Bone marrow (tissue), 2 donors: ENCODE measurements at regions not wholly inside any gene's neighbourhood (a gene's known extent, or its start where the extent isn't known, plus 50 kb on each side); places are given as distances from the start of the nearest gene placed in this dataset.
"Not testable (repeated sequence)": the region's sequence is repeated elsewhere in the genome, so short reads cannot be mapped to it uniquely, and the experiment has no call there.

Experiments used
- DNase-seq, 2 donors: peaks; one replicate each; lab custom pipeline; 2025; lab: John Stamatoyannopoulos, UW

- DNase-seq = no peak
These were observed 170.8 kb upstream of the PHACTR1 start for GRCh38 chr6:12545619-12546409.

- no peak for DNase-seq
These were observed 170.1 kb upstream of the PHACTR1 start for GRCh38 chr6:12546410-12547002.

DNA sequence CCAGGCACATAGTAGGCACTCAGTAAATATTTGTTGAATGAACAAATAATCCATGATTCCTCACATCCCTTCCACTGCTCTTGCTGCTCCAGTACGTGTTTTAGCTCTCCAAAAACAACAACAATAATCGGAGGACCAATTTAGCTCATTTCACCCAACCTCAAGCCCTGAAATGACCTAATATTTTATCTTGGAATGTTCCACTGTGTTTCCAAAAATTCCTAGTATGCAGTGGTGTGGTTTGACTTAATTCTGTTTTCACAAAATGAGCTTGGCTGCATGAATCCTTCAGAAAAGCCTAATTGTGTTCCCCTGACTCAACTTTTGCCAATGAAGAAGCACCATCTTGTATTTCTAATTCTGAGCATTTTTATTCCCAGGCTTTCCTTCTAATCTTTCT lies 168.0 kb upstream of the PHACTR1 start:
- DNase-seq = no peak

GRCh38 chr6:12549445-12549844 lies 167.1 kb upstream of the PHACTR1 start:
- DNase-seq = not testable (repeated sequence)

DNA sequence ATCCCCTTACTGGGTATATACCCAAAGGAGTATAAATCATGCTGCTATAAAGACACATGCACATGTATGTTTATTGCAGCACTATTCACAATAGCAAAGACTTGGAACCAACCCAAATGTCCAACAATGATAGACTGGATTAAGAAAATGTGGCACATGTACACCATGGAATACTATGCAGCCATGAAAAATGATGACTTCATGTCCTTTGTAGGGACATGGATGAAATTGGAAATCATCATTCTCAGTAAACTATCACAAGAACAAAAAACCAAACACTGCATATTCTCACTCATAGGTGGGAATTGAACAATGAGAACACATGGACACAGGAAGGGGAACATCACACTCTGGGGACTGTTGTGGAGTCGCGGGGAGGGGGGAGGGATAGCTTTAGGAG lies 161.7 kb upstream of the PHACTR1 start:
- not testable (repeated sequence) for DNase-seq

GRCh38 chr6:12555267-12555666 lies 161.3 kb upstream of the PHACTR1 start:
- no peak for DNase-seq

DNA sequence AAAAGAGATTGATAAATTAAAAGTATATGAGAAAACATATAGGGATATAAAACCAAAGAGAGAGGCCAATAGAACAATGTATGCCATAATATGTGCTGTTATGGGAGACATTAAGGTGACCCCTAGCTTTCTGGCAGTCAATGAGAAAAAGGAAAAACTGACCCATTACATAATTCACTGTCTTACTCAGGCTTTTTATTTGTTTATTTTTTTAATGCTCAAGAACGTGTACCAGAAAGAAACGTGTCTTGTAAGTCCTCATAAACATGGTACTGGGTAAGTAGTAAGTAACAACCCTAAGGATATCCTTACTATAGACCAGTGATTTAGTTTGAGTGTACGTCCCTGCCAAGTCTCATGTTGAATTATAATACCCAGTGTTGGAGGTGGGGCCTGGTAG lies 160.8 kb upstream of the PHACTR1 start:
- DNase-seq = no peak

DNA sequence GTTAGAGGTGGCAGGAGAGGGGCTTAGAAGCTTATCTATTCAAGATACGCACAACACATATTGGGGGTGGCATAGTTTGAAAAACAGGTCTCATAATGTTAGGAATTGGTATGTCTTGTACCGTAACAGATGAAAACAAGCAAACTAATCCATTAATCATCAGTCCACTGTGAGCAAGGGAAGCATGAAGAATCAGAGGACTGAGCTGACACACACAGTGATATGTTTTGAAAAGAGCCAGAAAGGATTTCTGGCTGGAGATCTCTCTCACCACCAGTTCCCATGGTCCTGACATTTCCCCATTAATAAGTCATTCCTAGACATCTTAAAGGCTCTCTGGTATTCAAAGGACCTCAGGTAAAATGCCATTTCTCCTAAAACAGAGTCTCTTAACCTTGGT lies 158.8 kb upstream of the PHACTR1 start:
- DNase-seq = no peak

- DNase-seq = no peak
These were observed 156.3 kb upstream of the PHACTR1 start for GRCh38 chr6:12560315-12560714.

- no peak for DNase-seq
These were observed 149.9 kb upstream of the PHACTR1 start for GRCh38 chr6:12566618-12567123.

DNA sequence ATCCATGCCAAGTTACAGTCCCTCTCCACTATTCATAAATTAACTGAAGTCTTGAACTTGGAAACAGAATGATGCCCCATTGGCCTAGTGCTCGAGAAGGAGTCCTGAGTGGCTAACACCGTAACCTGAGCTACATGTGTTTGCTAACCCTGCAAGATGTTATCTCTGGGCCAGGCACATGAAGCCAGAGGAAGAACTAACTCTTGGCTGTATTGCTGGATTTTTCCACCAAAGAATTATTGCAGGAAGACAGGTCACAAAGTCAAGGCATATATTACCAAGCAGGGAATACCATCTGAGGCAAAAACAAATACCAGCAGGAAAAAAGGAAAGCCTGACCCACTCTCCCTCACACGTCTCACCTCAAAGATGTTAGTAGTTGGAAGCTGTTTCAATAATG lies 148.9 kb upstream of the PHACTR1 start:
- DNase-seq = no peak

DNA sequence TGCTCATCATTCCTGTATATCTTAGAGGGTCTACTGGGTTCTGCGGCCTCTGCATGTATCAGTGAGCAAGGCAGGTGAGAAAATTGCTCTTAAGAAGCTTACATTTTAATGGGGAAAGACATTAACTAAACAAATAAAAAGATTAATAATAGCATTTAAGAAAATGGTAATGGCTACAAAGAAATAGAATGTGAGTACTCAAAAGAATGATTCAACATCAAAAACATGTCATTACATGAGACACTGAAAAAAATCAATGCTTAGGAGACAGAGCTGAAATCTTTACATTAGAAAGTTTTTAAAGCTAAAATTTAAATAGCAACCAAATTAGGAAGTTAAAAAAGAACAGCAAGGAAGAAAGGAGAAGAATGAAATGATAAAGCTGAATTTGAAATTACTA lies 146.9 kb upstream of the PHACTR1 start:
- DNase-seq = no peak

GRCh38 chr6:12570461-12571030 lies 146.0 kb upstream of the PHACTR1 start:
- DNase-seq = no peak

- DNase-seq = no peak
These were observed 143.4 kb upstream of the PHACTR1 start for GRCh38 chr6:12572896-12573827.

DNA sequence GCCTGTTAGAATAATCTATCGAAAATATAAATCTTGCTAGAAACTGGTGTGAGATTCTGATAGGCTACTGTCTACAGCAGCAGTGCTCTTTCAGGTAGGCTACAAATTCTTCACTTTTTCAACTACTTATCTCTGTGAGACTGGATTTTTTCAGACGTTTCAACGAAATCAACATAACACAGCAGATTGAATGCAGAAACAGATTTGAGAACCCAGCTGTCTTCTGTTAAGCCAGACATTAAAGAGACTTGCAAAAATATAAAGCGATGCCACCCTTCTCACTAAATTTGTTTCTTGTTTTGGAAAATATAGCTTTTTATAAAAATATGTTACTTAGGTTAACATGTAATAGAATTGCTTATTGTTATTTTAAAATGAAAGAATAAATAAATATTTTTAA lies 140.6 kb upstream of the PHACTR1 start:
- DNase-seq = no peak

DNA sequence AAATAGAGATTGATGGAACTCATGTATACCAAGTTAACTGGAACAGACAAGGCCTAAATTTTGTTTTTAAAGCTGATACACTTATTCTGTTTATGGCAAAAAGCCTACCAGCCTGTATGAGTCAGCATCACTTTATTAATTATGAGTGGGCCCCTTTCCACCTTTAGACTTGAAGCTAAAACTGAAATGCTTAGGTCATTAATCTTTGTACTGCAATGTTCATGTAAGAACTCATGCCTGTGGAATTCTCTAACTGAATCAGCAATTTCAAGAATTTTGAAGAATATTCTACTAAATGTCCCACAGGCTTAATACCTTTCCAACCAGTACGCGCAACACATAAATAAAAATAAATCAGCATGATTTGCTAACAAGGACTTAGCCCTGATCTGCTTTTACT lies 140.2 kb upstream of the PHACTR1 start:
- DNase-seq = no peak

- DNase-seq = no peak
These were observed 139.3 kb upstream of the PHACTR1 start for GRCh38 chr6:12577124-12577850.

DNA sequence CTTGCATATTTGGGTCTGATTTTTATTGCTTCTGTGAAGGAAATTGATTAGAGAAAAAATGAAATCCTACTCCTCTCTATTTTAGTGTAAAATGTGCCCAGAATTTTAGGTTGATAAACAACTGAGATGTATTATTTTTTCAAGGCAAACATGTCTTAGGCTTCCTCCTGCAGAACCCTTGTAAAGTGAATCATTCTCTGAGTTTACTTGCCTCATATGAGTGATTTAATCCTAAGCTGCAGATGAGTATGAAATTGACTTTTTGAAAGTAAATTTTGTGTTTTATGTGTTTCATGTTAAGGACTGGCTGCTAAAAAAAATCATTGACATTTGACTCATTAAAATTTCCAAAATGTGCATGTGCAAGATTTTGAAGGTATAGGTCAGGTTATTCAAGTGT lies 138.5 kb upstream of the PHACTR1 start:
- no peak for DNase-seq

DNA sequence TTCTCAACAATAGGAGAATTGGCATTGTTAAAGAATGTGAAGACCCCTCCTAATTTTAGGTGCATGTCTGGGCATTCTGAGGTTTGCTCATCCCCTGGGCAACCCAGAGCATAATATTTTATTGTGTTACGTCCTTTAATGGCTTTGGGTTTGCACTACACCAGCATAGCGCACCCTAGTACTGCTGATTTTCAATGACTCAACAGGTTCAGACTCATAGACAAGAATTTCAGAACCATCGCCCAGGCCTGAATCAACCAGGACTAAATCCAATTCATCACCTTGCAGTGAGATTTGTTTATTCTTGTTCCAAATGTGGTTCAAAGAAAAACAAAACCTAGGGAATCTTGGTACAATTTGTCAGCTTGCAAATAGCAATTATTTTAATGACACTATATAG lies 137.8 kb upstream of the PHACTR1 start:
- DNase-seq = no peak

- DNase-seq = no peak
These were observed 136.3 kb upstream of the PHACTR1 start for GRCh38 chr6:12580290-12580689.

GRCh38 chr6:12582421-12583110 lies 134.0 kb upstream of the PHACTR1 start:
- no peak for DNase-seq
